Fibroblast of villous mesenchyme (primary cell): ENCODE measurements at regions not wholly inside any gene's neighbourhood (a gene's known extent, or its start where the extent isn't known, plus 50 kb on each side); places are given as distances from the start of the nearest gene placed in this dataset.

ENCODE experiments used
- DNase-seq: peaks from one replicate; pipeline ENCODE4 v3.0.0-alpha.2; 2010; ENCODE audit warnings: low read depth
- H3K4me3 ChIP-seq: 2 replicates; pipeline ENCODE4 v1.5.1; 2011; ENCODE audit warnings: low read depth, mild to moderate bottlenecking, low read length
- CTCF ChIP-seq: IDR thresholded peaks from 2 replicates; pipeline ENCODE4 v1.5.1; 2012; ENCODE audit warnings: low read depth, mild to moderate bottlenecking, low read length; ENCODE audit not compliant: insufficient read depth

- DNase-seq: no peak
- no peak overlapping the region for H3K4me3 ChIP-seq
- TF ChIP-seq CTCF: no peak
Observed at GRCh38 chr6:170483413-170483812, 69.7 kb downstream of the PSMB1 start.

GRCh38 chr6:170480050-170480692, 72.9 kb downstream of the PSMB1 start:
- DNase-seq: peak; percentile 17
- no peak overlapping the region for H3K4me3 ChIP-seq
- peak; percentile 38 for TF ChIP-seq CTCF

DNA sequence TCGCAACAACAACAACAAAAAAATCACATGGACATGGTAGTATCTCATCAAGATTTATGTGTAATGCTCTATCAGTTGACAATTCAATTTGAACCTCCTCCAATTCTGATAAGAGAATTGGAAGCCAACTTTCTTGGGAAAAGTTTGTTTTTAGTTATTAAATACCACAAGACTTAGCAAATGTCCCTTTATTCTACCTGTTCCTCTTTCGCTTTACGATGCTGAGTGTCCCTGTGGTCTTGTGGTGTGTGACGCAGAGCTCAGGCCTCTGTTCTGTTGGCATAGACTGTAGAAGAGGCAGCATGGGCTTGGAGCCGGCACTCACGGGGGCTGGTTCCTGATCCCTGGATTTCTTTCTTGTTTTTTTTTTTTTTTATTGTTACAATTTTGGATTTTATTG, 76.7 kb downstream of the PSMB1 start:
- DNase-seq: no peak
- no peak for TF ChIP-seq CTCF
- no peak overlapping the region for H3K4me3 ChIP-seq

DNA sequence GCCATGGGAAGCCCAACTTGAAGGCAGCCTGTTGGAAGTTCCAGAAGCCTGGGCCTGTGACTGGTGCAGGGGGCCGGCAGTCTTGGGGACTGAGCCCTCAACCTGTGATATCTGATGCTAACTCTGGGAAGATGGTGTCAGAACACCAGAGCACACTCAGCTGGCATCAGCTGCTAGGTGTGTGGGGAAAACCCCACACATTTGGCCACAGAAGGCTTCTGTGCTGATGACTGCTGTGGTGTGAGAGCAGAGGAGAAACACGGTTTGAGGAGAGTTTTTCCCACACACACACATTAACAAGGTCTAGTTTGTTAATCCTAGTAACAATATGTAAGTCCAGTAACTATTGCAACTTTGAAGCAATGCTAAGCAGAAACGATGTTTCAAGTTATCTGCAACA, 78.0 kb downstream of the PSMB1 start:
- H3K4me3 ChIP-seq: no peak overlapping the region
- no peak for TF ChIP-seq CTCF
- DNase-seq: no peak

- no peak for TF ChIP-seq CTCF
- DNase-seq: no peak
- no peak overlapping the region for H3K4me3 ChIP-seq
Observed at GRCh38 chr6:170473801-170474200, 79.3 kb downstream of the PSMB1 start.

DNA sequence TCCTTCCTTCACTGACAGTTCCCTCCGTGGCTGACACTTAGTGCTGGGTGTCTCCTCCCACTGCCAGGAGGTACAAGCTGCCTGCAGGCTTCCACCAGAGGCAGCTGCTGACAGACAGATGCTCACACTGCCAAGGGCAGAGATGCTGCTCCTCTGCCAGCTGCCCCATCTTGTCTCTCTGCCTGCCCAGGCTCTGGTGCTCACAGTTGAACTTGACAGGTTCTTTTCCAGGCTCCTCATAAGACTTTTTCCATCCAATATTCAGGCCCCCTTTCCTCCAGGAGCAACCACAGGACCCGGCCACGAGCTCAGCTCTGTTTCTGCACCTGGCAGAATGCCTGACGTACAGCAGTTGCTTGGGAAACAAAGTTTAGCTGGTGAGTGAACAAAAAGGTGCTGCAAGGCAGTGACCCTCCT, 79.8 kb downstream of the PSMB1 start:
- DNase-seq: no peak
- TF ChIP-seq CTCF: no peak
- no peak overlapping the region for H3K4me3 ChIP-seq

GRCh38 chr6:170471491-170471890, 81.6 kb downstream of the PSMB1 start:
- H3K4me3 ChIP-seq: no peak overlapping the region
- TF ChIP-seq CTCF: no peak
- no peak for DNase-seq
